ENCODE measurements at regions not wholly inside any gene's neighbourhood (a gene's known extent, or its start where the extent isn't known, plus 50 kb on each side); places are given as distances from the start of the nearest gene placed in this dataset.
"Not testable (repeated sequence)": the region's sequence is repeated elsewhere in the genome, so short reads cannot be mapped to it uniquely, and the experiment has no call there.

DNA sequence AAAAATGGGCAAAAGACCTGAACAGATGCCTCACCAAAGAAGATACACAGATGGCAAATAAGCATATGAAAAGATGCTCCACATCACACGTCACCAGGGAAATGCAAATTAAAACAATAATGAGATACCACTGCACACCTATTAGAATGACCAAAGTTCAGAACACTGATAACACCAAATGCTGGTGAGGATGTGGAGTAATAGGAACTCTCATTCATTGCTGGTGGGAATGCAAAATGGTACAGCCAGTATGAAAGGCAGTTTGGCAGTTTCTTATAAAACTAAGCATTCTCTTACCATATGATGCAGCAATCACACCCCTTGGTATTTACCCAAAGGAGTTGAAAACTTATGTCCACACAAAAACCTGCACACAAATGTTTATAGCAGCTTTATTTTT, 63.6 kb upstream of the PARD3 start:
- TF ChIP-seq, protein P1, sequence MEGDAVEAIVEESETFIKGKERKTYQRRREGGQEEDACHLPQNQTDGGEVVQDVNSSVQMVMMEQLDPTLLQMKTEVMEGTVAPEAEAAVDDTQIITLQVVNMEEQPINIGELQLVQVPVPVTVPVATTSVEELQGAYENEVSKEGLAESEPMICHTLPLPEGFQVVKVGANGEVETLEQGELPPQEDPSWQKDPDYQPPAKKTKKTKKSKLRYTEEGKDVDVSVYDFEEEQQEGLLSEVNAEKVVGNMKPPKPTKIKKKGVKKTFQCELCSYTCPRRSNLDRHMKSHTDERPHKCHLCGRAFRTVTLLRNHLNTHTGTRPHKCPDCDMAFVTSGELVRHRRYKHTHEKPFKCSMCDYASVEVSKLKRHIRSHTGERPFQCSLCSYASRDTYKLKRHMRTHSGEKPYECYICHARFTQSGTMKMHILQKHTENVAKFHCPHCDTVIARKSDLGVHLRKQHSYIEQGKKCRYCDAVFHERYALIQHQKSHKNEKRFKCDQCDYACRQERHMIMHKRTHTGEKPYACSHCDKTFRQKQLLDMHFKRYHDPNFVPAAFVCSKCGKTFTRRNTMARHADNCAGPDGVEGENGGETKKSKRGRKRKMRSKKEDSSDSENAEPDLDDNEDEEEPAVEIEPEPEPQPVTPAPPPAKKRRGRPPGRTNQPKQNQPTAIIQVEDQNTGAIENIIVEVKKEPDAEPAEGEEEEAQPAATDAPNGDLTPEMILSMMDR (IDR thresholded peaks at IDR 0.05; ENCODE audit: borderline replicate concordance, extremely low read depth, low read length, poor library complexity, severe bottlenecking), result not testable (repeated sequence)
- not testable (repeated sequence) for TF ChIP-seq EZH2 (IDR thresholded peaks at IDR 0.05; ENCODE audit: borderline replicate concordance, low read depth, low read length, severe bottlenecking)
